HG03378 (cell line): ENCODE measurements at regions not wholly inside any gene's neighbourhood (a gene's known extent, or its start where the extent isn't known, plus 50 kb on each side); places are given as distances from the start of the nearest gene placed in this dataset.

Experiments
- ATAC-seq: cut with Tn5 transposase; IDR thresholded peaks from one replicate; pipeline ENCODE4 v1.9.1; 2021; ENCODE audit warnings: mild to moderate bottlenecking, moderate library complexity; ENCODE audit not compliant: unreplicated experiment

DNA sequence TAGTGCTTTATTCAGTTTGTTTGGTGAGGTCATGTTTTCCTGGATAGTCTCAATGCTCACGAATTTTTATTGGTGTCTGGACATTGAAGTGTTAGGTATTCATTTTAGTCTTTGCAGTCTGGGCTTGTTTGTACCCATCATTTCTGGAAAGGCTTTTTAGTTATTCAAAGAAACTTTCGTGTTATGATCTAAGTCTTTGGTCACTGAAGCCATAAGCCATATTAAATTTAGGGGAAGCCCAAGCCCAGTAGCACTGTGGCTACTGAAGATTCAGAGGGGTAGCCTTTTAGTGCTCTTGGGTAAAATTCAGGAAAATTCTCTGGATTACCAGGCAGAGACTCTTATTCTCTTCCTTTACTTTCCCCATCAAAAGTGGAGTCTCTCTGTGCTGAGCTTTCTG lies 56.2 kb upstream of the PEX5L start:
- no peak for ATAC-seq

DNA sequence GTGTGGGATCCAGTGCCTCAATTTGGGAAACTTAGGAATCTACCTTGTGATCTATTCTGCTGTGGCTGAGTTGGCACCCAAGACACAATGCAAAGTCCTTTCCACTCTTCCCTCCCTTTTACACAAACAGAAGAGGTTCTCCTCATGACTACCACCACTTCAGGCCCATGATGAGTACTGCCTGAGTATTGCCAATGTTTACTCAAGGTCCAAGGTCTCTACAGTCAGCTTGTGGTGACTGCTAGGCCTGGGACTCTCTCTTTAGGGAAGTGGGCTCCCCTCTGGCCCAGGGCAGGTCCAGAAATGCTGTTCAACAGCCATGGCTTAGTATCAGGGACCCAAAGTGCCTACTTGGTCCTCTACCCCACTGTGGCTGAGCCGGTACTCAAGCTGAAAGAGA lies 56.8 kb upstream of the PEX5L start:
- ATAC-seq, result no peak

DNA sequence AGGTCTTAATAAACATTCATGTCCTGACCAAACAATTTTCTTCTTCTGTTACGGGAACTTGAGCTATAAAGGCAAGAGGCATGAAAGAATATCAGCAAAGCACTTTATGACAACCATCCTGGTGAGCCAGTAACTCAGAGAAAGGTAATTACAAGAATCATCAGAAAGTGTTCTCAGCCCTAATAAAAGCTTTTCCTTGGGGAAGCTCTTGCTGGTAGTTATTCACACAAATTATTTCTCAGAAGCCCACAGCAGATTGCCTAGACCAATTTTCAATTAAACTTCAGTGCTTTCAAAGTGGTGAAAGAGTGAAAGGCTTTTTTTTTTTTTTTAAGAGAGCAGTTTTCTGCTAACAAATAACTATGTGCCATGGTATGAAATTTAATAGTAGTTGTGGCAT lies 60.9 kb upstream of the PEX5L start:
- no peak for ATAC-seq

DNA sequence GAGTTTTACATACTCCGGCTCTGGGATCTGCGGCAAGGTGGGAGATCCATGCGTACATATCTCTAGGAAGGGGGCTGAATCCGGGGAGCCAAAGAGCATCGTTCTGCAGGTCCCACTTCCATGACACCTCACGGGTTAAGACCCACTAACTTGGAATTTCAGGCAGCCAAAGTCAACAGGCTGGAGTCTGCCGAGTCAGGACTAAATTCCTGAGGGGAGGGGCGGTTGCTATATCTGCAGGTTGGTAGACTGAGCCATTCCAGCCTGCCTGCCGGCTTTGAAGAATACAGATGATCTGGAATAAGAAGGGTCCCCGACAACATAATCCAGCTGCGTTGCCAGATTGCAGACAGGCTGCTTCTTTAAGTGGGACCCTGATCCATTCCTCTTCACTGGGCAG lies 65.4 kb upstream of the PEX5L start:
- ATAC-seq, result no peak

DNA sequence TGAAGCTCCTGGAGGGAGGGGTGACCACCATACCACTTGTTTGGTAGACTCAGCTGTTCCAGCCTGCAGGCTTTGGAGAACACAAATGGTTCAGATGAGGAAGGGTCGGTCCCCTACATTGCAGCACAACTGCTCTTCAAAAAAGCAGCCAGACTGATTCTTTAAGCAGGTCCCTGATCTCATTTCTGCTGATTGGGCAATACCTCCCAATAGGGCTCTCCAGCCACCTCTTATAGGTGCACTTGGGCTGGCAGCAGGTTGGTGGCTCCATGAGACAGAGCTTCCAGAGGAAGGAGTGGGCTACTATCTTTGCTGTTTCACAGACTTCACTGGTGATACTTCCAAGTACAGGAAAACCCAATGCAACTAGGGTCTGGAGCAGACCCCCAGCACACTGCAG lies 65.9 kb upstream of the PEX5L start:
- ATAC-seq, result no peak

DNA sequence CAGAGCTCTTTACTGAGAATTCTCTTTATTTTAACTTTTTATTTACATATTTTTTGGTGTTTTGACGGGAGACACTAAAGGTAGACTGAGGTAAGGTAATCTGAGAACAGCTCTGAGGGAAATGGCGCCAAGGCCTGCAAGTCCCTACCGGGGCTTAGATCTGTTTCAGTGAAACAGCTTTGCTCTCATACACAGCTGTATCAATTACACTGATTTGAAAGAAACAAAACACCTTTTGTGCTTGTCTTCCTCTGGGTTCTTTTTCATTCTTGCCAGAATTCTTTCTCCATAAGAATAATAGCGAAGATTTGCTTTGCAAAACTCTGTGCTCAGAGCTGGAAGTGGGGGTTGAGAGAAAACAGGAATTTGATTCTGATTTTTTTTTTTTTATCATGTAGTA lies 79.5 kb upstream of the PEX5L start:
- ATAC-seq, result no peak

DNA sequence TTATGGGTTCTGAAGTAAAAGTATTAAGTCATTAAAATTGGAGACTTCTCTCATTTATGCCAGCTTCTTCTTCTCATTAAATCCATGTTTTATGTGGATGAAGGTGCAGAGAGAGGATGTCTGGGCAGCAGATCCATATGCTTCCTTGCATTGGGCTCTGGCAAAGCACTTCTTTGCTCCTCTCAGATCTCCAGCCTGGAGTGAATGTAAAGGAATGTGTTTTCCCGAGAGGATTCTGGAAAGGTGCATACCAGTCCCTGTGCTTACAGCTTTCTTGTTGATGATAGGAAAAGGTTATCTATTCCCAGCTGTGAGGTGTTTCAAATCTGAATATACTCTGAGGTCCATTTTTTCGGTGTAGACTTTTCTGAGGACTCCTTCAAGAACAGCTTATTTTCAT lies 79.9 kb upstream of the PEX5L start:
- ATAC-seq, result no peak

DNA sequence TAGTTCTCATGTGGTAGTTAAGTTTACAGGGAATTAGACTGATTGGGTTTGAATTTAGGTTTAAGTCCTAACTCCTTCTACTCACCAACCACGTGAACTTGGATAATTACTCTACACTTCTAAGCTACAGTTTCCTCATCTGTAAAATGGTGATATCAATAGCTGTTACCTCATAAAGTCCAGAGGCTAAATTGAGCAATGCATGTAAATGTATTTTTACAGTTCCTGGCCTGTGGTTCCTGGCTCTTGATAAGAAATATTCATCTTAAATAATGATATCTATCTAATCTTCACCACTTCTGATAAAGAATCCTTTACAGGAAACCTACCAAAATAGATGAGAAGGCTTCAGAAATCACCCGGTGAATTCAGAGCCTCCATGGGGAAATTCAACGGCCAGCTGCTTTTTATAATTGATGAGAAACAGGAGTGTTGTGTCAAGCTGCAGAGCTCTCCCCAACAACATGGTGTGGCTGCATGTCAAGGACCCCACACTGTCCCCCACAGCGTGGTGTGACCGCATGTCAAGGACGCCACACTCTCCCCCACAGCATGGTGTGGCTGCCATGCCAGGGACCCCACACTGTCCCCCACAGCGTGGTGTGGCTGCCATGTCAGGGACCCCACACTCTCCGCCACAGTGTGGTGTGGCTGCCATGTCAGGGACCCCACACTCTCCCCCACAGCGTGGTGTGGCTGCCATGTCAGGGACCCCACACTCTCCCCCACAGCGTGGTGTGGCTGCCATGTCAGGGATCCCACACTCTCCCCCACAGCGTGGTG lies 80.8 kb upstream of the PEX5L start:
- ATAC-seq, result no peak

DNA sequence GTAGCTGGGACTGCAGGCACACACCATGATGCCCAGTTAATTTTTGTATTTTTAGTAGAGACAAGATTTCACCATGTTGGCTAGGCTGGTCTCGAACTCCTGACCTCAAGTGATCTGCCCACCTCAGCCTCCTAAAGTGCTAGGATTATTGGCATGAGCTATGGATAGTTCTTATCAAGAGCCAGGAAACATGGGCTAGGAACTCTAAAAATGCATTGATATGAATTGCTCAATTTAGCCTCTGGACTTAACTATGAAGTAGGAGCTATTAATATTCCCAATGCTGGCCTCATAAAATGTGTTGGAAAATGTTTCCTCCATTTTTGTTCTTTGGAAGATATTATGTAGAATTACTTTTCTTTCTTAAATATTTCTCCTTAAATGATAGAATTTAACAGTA lies 82.8 kb upstream of the PEX5L start:
- no peak for ATAC-seq

DNA sequence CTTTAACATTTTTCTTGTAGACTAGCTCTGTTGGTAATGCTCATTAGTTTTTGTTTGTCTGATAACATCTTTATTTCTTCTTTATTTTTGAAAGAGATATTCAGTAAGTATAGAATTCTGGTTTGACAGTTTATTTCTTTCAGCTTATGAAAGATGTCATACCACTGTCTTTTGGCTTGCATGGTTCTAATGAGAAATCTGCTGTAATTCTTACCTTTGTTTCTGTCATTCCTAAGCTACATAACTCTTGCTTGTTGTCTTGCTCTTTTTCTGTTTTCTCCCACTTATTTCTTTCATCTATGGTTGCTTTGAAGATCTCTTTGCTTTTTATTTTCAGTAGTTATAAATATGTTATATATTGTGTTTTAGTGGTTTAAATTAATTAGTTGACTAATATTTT lies 87.2 kb upstream of the PEX5L start:
- ATAC-seq, result no peak

DNA sequence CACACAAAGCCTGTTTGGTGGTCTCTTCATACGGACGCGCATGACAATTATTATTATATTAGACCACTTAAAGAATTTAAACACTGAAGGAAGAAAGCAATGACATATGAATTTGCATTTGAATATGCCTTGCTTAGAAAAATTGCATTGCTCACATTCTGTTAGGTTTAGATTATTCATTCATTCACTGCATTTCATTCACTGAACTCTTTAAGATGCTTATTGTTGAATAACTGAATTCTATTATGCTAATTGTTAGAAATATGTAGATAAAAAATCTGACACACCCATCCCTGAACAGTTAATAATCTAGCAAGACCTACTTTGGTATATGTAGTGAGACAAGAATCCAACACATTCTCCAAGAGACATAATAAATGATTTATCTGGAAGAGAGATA lies 94.4 kb upstream of the PEX5L start:
- ATAC-seq, result no peak

DNA sequence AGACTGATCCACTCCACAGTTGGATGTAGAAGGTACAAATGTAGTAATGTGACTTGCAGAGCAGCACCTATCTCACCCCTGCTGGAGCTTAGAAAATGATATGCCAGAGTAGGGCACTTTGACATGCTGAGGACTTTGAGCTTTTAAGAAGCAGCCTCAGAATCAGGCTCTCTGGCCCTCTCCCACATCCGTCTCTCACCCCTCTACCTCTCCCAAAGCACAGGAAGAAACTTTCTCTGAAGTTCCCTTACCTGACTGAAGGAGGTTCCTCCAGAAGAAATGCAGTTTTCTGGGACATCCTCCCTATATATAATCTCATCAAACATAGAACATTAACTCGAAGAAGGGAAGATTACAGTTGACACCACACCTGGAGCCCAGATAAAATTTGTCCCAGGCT lies 98.4 kb upstream of the PEX5L start:
- no peak for ATAC-seq

DNA sequence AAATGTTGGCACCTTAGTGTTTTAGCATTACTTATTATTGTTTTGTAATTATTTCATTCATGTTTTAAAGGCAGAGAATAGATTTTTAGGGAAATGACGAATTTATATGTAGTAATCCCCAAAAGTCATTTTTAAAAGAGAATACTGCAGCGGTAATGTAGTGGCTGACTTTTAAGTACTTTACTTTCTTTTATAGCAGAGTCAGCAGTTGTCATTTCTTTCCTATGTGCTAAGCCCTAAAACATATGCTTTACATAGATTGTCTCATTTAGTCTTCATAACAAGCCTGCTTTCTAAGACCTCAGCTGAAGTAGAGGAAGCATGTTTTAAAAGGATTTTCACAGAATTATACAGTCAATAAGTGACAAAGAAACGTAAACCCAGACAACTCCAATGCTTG lies 102.1 kb upstream of the PEX5L start:
- no peak for ATAC-seq

DNA sequence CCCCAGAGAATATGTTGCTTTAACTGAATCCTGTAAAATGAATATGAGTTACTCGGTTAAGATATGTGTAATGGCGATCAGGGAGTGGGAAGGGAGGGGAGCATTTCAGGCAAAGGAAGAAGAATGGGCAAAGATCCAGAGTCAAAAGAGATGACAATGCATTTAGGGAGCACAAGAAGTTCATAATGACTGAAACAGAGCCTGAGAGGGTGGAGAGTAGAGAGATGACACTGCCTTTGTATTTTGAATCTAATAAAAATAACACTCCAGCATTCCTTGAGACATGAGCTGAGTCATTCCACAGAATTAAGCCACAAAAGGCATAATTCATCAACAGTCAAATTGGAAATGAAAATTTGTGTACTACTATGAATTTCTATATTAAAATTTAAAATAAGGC lies 105.3 kb upstream of the PEX5L start:
- no peak for ATAC-seq

DNA sequence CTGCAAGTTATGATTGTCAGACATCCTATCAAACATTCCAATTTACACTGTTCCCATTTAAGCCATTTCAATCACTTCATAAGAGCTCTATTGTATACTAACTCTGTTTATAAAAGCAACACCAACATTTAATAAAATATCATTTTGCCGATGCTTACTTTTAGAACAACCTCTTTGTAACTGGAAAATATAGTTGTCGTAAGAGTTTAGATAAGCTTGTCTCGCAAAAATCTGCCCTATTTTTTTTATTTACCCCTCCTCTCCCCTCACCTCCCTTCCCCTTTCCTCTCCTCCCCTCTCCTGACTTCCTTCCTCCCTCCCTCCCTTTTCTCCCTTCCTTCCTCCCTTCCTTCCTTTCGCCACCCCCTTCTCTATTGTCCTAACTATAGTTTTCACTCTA lies 105.7 kb upstream of the PEX5L start:
- ATAC-seq, result no peak

DNA sequence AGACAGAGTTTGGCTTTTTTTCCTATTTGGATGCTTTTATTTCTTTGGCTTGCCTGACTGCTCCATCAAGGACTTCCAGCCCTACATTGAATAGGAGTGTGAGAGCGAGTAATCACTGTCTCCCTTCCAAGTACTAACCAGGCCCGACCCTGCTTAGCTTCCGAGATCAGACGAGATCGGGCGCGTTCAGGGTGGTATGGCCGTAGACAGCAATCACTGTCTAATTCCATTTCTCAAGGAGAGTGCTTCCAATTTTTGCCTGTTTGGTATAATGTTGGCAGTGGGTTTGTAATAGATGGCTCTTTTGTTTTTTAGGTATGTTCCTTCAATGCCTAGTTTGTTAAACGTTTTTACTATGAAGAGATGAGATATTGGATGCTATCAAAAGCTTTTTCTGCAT lies 125.0 kb upstream of the PEX5L start:
- no peak for ATAC-seq

DNA sequence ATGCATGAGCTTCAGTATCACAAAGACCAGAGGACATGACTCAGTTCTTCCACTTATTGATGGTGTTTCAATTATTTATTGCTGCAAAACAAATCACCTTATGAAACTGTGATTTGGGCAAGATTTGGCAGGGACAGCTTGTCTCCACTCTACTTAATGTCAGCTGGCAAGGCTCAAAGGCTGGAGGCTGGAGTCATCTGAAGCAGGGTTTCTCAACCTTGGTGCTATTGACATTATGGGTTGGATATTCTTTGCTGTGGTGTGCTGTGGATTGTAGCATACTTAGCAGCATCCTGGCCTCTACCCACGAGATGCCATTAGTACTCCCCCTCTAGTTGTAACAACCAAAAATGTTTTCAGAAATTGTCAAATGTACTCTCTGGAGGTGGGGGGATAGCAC lies 138.8 kb upstream of the PEX5L start:
- no peak for ATAC-seq

DNA sequence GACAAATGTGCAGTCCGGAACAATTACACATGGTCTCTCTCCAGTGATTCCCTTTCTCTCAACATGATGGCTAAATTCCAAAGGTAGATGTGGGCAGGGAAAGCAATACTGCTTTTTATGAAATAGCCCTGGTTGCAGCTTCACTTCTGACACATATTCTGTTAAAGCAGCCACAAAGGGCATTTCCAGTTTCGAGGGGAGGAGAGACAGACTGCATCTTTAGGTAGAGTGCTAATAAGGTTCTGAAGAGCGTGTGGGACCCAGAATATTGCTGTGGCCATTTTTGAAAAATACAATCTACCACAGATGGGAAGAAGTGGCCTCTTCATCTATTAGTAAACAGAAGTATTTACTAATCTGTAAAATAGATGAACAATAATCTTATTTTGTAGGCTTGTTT lies 139.3 kb upstream of the PEX5L start:
- no peak for ATAC-seq

DNA sequence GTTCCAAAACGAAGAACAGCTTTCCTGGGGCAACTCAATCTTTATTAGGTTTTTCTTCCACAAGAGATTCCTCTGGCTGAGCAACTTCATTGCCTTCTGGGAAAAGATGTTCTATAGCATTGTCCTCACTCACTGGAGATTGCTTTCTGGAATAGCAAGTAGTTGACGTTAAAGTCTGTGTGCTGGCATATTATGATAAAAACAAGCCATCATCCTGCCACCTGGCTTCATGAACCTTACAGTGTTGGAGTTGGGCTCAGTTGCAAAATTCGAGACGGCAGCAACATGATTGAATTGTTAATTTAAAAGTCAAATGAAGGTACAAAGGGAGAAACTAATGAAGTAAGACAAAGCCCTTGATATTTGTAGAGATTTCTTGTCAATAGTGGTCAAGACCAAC lies 140.5 kb upstream of the PEX5L start:
- ATAC-seq, result no peak

DNA sequence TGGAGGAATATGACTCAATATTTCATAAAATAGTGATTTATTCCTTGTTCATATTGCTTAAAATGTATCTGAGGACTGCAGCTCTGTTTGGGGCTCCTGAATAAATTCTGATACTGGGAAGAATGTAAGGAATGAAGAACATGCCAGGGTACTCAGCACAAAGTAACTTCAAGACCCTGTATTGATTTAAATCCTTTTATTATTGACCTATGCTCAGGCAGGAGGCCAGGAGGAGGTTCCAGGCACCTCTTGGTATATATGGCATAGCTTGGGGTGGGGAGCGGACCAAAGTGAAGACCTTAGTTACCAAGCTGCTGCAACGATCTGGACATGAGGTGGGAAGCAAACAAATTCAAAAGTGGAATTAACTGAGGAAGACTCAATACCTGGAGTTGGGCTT lies 142.8 kb upstream of the PEX5L start:
- no peak for ATAC-seq

DNA sequence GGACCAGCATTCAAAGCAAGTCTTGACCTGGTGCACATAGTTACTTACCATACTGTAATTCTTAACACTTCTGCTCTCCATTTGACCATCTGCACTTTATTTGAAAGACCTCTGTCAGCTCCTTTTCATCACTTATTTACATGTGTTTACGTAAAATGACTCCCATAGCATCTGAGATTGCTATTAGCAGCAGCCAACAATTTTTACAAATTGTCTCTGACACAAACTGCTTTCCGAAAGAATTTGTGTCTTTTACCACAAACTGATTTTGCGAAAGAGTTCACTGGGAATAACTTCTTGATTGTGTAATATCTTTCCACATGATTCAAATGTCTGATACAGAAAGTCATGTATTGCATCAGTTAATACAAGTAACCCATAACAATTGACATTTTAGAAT lies 144.1 kb upstream of the PEX5L start:
- ATAC-seq, result no peak

DNA sequence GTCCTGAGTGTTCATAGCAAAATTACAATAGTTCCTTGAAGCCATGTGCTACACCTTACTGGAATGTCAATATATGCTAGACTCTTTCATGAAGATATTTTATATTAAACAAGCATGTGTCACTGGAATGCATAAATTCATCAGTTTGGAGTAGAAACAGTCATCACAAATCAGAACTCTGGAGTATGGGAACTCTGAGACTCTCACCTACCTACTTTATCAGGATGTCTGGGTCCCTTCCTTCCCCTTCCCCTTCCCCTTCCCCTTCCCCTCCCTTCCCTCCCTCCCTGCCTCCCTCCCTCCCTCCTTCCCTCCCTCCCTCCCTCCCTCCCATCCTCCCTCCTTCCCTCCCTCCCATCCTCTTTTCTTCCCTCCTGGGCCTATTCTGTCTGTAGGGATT lies 144.7 kb upstream of the PEX5L start:
- no peak for ATAC-seq

DNA sequence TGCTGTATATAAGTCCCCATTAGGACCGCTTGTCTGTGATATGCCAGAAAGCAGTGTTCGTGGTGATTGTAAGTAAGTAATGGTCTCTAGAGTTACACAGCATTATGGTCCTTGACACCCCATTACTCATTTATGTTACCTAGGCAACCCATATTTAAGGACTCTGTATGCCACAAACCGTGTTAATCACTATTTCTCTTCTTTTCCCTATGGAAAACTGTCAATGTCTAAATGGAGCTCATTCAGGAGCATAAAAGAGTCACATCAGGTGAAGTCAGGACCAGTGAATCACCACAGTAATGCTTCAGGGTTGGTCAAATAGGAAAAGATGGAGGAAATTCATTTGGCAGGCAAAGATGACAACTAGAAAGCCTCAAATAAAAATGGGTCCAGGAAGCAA lies 146.6 kb upstream of the PEX5L start:
- no peak for ATAC-seq
